NCI-H1930 (cell line): ENCODE measurements at regions not wholly inside any gene's neighbourhood (a gene's known extent, or its start where the extent isn't known, plus 50 kb on each side); places are given as distances from the start of the nearest gene placed in this dataset.
A peak's percentile ranks its signal among the peaks of the same experiment; 100 is the strongest.
"Not testable (repeated sequence)": the region's sequence is repeated elsewhere in the genome, so short reads cannot be mapped to it uniquely, and the experiment has no call there.

Experiments used
- DNase-seq, 2 experiments: peaks; one replicate each; lab custom pipeline; 2025; lab: John Stamatoyannopoulos, UW

DNA sequence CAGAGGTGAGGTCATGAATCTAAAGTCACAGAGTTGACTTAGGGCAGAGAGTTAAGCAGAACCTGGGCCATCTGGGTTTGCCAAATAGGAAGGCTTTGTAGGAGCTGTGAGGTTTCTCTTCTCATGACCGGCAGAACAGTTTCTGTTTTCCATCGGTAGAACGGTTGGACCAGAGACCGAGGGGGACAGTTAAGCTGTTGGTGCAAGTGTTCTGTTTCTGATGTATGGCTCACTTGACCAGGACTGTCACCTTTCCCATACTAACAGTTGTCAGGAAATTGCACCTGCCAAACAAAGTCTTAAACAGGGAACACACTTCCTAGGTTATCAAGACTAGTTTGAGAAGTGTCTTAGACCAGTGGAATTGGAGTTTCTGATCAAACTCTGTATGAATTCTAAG lies 158.3 kb downstream of the PDCD6IP start:
- no peak for DNase-seq

DNA sequence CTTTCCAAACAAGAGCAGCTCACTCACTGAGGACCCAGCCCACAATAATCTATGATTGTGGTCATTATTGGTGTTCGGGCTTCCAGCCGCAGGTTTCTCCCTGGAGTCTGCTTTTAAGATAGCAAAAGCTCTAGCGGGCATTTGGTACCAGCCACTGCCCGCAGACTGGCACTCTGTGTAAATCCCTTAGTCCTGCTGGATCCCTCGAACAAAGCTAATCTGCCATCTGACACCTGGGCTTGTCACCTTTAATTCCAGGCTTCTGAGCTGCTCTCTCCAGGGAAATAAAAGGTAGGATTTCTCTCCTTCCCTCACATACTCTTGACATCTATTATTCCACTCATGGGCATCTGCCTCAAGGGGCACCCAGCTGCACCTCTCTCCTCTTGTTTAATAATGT lies 158.7 kb downstream of the PDCD6IP start:
- DNase-seq: no peak

GRCh38 chr3:33958661-33959060 lies 160.2 kb downstream of the PDCD6IP start:
- no peak for DNase-seq

GRCh38 chr3:33962396-33962795 lies 164.0 kb downstream of the PDCD6IP start:
- DNase-seq: no peak

GRCh38 chr3:33970180-33970579 lies 171.8 kb downstream of the PDCD6IP start:
- DNase-seq: not testable (repeated sequence)

- DNase-seq: no peak
Observed at GRCh38 chr3:33971055-33971454, 172.6 kb downstream of the PDCD6IP start.

- no peak for DNase-seq
Observed at GRCh38 chr3:33975463-33975862, 177.0 kb downstream of the PDCD6IP start.

- DNase-seq: no peak
Observed at GRCh38 chr3:33977227-33977626, 178.8 kb downstream of the PDCD6IP start.

GRCh38 chr3:33980252-33980651 lies 181.8 kb downstream of the PDCD6IP start:
- DNase-seq: peak in 1 of 2 experiments; percentile 0

DNA sequence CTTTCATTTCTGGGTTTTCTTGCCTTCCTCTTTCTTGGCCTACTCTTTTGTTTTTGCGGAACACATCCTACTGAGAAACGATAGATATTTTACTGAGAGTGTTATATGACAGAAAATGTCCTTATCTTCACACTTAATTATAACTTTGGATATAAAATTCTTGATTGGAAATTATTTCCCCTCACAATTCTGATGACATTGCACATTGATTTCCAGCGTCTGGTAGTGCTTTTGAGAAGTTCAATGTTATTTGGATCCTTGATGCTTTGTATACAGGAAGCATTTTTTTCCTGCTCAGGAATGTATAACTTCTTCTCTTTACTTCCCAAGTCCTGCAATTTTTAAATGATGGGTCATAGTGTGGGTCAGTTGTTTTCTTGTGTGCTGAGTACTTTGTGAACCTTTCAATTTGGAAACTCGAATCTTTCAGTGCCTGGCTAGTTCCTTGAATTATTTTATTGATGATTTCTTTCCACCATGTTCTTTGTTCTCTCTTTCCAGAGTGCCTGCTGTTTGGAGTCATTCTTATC lies 183.9 kb downstream of the PDCD6IP start:
- DNase-seq: no peak

- DNase-seq: not testable (repeated sequence)
Observed at GRCh38 chr3:33982949-33983348, 184.5 kb downstream of the PDCD6IP start.

GRCh38 chr3:33989229-33989628 lies 190.8 kb downstream of the PDCD6IP start:
- no peak for DNase-seq

DNA sequence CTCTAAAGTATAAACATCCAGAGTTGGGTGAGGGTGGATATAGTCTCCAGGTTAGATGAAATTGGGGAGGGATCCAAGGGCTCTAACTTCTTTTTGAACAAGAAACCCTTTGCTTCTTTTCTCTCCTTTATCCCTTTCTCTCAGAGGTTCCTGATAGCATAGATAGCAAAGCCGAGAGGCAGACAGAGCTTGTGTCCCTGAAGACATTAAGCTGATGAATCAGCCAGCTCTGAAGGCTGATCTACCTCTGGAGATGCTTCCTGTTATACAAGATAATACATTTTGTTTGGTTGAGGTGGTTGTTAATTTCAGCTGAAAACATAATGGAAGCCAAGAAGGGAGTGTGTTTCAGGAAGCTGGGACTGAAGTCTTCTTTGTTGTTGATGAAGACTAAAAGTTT lies 193.2 kb downstream of the PDCD6IP start:
- DNase-seq: no peak

DNA sequence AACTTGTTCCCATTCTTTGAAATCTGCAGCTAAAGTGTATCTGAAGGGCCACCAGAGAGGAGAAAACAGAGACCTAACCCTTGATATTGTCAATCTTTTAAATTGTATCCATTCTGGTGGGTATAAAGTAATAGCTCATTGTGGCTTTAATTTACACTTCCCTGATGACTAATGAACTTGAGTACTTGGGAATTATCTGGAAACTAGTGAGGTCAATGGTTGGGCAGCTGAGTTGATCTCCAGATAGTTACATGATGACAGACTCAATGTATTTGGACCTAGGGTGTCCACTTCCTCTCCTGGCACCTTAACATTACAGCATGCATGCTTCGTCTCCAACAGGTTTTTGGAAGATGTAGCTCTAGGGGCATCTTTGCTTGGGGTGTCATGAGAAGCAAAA lies 195.2 kb downstream of the PDCD6IP start:
- no peak for DNase-seq

- DNase-seq: no peak
Observed at GRCh38 chr3:33994568-33994967, 196.1 kb downstream of the PDCD6IP start.

DNA sequence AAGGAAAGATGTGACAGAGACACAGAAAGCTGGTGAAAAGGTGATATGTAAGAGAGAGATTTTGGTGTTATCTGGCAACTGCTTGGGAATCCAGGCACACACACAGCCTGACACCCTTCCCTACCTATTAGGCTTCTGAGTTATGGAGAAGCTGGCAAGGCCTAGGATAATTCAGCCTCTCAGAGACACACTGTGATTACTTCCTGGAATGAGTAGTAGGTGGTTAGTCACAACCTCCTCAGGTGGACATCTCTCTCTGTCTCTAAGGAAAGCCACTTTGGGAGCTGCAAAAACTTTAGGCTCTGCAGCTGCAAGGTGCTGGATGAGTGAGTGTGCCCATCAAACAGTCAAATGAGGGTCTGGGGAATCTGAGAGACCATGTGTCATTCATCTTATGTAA lies 201.9 kb downstream of the PDCD6IP start:
- no peak for DNase-seq

DNA sequence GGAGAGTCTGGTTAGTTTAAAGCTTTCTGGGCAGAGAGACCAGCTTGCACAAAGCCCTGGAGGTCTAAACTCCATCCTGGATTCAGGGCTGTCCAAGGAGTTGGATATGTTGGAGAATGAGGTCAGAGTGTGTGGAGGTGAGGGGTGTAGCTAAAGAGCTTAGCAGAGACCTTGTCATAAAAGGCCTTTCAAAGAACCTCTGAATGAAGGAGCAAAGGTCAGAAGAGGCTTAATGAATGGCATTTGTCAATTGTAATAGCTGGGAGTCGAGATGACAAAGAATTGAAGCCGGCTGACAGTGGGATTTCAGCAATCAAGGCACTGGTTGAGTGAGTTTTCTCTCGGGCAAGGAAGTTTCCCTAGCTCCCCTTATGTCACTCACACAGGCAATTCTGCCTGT lies 202.6 kb downstream of the PDCD6IP start:
- no peak for DNase-seq

DNA sequence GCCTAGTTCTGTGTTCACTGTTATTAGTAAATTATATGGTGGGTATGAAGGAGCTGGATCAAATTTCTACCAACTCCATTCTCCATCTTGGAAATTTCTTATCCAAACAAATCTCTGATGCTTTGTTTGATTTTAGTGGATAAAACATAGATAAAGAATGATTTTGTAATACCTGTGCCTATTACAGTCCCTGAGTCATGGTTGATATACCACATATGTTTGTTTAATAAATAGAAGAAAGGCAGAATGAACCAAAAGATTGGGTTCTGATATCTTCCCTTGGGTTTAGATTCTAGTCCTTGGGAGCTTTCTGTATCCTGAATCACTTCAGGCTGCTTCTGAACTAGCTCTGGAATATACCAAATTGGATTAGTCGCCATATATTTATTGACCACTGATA lies 203.6 kb downstream of the PDCD6IP start:
- no peak for DNase-seq

DNA sequence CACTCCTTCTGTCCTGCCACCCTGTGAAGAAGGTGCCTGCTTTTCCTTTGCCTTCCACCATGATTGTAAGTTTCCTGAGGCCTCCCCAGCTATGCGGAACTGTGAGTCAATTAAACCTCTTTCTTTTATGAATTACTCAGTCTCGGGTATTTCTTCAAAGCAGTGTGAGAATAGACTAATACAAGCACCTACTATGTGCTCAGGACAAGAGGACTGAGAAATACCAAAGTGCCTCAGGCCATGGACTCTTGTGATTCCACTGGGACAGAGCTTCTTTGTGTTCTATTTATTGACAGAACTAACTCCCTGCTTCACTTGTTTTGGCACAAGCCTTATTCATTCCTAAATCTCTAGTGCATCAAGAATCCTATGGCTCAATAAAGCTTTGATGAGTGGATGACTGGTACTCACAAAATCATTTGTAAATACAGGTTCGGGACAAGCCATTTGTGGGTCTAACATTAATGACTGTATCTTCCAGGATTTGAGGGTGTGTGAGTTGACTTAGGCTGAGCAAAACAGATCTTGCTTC lies 204.2 kb downstream of the PDCD6IP start:
- no peak for DNase-seq

- no peak for DNase-seq
Observed at GRCh38 chr3:34005886-34006285, 207.5 kb downstream of the PDCD6IP start.

GRCh38 chr3:34008191-34008590 lies 209.8 kb downstream of the PDCD6IP start:
- no peak for DNase-seq

DNA sequence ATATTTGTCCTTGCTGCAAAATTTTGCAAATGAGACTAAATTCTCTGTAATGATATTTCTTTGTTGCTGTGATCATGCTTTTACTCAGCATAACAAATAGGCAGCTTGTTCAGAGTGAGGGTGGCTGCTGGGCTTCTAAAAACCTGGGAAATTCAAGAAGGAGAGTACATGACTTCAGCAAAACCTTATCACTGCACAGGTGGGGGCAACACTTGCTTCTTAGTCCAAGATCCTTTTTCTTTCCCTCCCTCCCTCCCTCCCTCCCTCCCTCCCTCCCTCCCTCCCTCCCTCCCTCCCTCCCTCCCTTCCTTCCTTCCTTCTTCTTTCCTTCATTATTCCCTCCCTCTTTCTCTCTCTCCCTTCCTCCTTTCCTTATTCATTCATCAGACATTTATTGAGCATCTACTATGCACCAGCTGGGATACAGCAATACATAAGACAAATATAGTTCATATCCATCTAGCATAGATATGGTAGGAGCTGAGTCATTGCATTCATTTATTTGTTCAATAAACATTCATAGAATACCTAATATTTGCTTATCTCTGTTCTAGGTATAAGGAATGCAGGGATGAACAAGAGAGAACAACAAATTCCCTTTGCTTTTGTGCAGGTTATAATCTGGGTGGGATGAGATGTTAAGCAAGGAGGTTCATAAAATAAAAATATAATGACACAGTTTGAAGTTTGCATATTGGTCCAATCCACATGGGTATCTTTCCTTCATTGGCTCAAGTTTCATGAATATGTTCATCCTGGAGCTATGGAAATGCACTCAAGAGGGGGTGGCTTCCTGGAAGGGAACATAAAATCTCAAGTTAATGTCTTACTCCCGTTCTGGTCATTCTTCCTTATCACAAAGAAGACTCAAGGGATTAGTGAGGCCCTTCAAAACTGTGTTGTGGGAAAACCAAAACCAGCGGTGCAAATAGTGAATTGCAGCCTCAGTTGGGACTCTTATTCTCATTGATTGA lies 210.7 kb downstream of the PDCD6IP start:
- DNase-seq: no peak
